HG02938 (cell line): ENCODE measurements at regions not wholly inside any gene's neighbourhood (a gene's known extent, or its start where the extent isn't known, plus 50 kb on each side); places are given as distances from the start of the nearest gene placed in this dataset.

ENCODE experiments used
- ATAC-seq: cut with Tn5 transposase; IDR thresholded peaks from one replicate; pipeline ENCODE4 v1.9.1; 2021; ENCODE audit warnings: mild to moderate bottlenecking, moderate library complexity; ENCODE audit not compliant: unreplicated experiment

- no peak for ATAC-seq
Observed at GRCh38 chr1:209456878-209457277, 126.6 kb upstream of the CAMK1G start.

DNA sequence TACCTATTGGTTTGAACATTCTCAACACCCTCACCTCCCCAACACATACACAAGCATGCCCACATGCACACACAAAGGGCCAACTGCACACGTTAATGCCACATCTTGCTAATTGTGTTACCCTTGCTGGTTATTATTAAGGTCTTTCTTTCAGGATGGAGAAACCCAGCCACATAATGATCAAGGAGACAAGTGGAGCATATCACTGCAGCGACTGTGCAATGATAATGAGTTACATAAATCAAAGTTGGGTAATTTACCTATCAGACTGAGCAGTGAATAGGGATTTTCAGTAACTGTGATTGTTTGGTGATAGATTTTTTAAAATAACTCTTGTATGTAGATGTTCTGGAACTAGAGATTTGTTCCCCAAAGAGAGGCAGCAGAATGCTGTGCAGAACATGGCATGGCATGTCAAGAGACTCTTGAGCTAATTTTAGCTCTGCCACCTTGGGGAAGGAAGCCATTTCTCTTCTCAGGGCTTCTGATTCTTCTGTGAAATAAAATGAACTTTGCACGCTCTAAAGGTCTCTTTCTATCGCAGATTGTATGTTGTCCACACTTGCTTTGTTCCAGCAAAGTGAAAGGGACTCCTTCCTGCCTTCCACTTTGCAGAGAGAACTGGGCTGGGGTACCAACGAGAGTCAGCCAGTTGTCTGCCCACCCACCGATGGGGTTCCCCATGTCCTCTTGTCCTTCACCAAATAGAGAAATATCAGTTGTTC lies 126.0 kb upstream of the CAMK1G start:
- ATAC-seq, result no peak

DNA sequence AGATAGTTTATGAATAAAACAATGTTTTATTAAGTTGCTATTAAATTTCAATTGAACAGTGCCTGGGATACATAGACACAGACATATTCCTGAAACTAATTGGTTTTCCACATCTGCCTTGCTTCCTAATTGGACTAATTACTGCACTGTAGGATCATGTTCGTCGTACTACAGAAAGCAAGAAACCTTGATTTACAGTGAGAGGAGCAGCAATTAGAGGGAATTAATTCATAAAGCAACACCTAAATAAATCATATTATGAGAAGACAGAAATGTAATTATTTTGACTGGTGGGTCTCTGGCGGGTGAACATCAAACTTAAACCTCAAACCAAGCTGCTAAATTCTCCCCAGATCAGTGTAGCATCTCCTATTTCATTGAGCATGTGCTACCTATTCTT lies 124.6 kb upstream of the CAMK1G start:
- no peak for ATAC-seq

DNA sequence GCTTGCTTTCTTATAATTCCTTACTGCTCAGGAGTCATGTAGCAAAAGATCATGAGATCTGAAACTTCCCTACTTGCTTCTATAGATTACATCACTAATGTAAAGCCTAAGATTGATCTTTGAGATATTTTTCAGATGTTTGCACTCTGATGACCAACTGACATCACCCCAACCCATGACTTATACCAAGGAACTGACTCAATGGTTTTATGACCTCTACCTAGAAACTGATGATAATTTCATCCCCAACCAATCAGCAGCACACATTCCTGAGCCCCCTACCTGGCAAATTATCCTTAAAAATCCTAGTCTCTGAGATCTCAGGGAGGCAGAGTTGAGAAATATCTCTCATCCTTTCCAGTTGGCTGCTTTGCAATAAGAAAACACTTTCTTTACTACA lies 122.3 kb upstream of the CAMK1G start:
- no peak for ATAC-seq

DNA sequence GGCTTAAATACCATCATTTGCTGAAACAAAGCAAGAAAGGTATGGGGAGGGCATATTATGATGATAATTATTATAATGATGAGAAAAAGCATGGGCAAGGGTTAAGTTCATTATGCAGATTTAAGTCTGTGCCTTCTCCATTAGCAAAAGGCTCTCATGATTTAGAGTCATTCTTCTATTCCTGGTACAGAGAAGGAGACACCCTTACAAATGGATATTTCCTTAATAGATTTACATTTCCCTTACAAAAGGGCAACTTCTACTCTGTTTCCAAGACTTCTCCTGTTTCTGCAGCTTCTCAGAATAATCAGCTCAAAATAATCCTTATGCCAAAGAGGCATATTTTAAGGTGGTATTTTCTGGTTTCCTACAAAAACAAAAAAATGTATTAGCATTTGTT lies 121.1 kb upstream of the CAMK1G start:
- ATAC-seq, result no peak

DNA sequence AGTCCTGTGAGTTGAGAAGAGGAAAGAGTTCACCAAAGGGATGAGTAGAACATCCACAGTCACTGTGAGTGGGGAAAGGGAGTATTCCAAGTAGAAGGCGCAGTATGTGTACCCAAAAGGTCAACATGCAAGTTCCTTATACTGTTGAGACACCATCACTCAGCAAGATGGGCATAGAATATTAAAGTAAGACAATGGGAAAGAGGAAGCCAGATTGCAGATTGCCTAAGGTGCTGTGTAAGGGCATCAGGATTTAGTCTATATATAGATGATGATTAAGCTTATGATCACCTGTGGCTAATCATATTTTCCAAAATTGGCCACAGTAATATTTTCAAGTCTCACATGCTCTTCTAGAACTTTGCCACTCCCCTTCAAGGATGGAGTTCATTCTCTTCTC lies 120.1 kb upstream of the CAMK1G start:
- no peak for ATAC-seq

DNA sequence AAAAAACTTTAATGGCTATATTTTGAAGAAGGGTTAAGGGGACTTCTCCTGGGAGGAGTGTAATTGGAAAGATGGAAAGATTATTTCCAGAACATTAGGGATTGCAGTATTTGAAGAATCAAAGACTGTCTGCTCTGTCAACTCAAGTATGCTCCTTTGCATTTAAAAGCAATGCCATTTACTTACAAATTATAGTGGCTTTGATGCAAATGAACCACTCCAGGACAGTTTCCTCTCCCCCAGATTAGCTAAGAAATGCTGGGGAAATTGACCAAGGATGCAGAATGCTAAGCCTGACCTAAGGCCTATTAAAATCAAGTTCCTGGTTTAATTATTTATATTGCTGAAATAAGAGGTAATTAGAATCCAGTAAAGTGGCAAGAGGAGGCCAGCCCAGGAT lies 110.5 kb upstream of the CAMK1G start:
- ATAC-seq, result no peak

DNA sequence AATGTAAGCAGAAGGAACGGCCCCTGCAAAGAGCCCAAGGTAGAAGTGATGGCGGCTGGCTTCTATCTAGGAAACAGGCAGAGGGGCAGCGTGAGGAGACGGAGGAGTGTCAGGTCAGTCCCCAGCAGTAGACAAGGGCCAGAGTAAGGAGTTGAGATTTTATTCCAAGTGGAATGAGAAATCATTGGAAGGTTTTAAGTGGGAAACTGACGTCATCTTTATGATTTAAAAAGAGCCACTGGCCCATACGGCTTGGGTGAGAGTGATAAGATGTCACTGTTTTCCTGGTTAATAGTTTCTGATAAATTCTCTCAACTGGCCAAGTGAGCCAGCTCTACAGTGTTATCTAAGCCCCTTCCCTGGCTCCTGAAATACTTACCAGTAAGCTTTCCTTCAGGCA lies 103.2 kb upstream of the CAMK1G start:
- ATAC-seq, result no peak

GRCh38 chr1:209483691-209484090 lies 99.8 kb upstream of the CAMK1G start:
- ATAC-seq, result no peak

DNA sequence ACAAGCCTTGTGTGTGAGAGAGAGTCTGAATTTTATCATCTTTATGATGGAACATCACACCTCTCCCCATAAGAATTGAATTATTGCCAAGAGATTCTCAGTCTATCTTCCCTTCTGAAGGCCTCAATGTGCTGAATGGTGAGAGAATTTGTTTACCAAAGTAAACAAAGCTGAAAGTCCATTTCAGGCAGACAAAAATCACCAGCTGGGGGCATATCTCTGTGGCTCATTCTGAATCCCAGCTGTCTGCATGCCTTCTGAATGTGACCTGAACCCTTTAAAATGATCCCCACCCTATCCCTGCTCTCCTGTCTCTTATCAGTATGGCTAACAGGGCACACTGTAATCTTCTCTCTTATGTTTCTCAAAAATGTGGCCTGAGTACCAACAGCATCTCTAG lies 99.1 kb upstream of the CAMK1G start:
- ATAC-seq, result no peak

- no peak for ATAC-seq
Observed at GRCh38 chr1:209485167-209485566, 98.3 kb upstream of the CAMK1G start.

- ATAC-seq, result no peak
Observed at GRCh38 chr1:209485751-209486150, 97.8 kb upstream of the CAMK1G start.

DNA sequence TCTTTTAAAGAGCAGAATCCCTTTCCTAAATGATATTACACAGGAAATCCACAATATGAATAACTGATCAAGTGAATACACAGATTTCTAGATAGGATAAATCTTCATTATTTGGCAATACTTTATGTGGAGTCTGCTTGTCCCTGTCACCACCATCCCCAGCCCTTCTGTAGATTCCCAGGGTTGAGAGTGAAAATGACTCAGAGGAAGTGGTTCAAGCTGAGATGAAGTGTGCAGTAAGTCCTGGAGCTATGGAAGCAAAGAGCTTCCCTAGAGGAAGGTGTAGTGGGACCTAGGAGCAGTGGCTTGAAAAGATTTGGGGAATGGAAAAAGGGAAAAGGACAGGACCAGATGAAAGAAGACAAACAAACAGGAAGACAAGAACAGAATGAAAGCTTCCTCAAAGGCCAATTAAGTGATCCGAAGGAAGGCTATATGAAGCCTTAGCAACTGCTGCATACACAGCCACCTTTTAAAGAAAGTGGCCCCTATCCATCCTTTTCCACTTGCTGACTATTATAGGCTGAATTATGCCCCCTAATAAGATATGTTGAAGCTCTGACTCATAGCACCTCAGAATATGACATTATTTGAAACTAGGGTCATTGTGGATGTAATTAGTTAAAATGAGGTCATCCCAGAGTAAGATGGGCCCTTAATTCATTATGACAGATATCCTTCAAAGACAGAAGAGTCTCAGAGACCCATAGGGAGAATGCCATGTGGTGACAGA lies 96.5 kb upstream of the CAMK1G start:
- no peak for ATAC-seq

DNA sequence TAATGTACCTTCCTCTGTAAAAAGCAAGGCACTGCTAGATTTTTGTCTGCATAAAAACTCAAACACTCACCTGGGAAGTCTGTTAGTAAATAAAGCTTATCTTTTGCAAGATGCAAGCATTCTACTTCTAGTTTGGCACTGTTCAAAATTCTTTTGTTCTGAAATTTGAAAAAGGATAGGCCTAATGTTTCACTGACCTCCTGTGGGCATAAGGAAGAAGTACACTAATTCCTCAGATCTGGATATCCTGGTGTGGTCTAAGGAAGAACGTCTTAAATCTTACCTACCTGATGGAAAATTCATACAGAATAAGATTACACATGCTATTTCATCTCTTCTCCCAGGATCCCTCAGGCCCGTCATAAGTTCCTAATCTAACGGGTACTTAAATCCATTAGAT lies 93.5 kb upstream of the CAMK1G start:
- no peak for ATAC-seq

DNA sequence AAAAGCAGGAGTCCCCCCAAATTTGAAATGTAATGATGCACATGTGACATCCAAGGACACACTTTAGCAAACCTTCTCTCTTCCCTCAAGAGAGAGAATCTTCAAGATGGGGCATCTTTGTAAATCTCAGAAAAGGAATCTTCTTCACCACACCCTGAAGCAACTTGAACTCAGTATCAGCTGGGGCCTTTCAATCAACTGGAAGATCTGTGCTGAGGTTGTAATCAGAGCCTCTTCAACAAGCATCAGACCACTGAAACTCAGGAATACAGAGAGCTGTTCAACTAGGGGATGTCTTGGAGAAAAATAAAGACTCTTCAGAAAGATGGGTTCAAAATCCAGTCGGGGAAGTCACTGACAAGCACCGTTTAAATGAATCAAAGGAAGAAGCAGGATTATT lies 92.5 kb upstream of the CAMK1G start:
- no peak for ATAC-seq

DNA sequence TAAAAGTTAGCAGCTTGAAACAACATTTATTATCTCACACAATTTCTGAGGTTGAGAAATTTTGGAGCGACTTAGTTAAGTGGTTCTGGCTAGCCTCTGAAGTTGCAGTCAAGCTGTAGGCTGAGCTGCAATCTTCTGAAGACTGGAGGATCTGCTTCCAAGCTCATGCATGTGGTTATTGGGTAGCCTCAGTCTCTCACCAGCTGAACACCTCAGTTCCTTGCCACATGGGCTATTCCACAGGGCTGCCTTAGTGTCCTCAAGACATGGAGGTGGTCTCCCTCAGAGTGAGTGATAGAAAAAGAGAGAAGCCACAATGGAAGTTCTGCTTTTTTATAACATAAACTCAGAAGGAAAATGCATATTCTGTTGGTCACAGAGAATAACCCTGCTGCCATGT lies 92.0 kb upstream of the CAMK1G start:
- ATAC-seq, result no peak

DNA sequence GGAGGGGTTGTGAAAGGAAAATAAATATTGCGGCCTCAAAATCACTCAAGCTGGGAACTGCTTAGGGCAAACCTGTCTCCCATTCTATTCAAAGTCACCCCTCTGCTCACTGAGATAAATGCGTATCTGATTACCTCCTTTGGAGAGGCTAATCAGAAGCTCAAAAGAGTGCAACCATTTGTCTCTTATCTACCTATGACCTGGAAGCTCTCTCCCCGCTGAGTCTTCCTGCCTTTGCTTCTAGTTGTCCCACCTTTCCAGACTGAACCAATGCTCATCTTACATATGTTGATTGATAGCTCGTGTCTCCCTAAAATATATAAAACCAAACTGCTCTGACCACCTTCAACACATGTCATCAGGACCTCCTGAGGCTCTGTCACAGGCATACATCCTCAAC lies 91.6 kb upstream of the CAMK1G start:
- ATAC-seq, result no peak

- no peak for ATAC-seq
Observed at GRCh38 chr1:209493559-209493958, 90.0 kb upstream of the CAMK1G start.

- no peak for ATAC-seq
Observed at GRCh38 chr1:209497729-209498128, 85.8 kb upstream of the CAMK1G start.

GRCh38 chr1:209500993-209501392 lies 82.5 kb upstream of the CAMK1G start:
- ATAC-seq, result no peak

DNA sequence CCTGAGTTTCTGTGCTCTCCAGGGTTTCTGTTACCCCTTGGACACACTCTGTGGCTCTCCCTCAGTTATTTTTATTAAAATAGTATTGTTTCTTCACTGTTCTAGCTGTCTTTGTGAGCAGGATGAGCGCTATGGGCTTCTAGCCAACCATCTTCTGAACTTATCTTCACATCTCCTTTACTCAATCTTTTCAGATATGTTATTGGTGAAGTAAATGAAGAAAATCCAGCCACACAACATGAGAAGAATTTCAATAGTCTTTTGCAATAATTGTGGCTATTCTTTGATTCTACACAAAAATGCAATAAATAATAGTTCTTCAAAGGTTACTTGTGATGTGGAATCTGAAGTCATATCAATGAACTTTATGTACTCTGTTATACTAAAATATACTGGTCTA lies 80.3 kb upstream of the CAMK1G start:
- no peak for ATAC-seq

GRCh38 chr1:209504571-209504970 lies 78.9 kb upstream of the CAMK1G start:
- ATAC-seq, result no peak

- no peak for ATAC-seq
Observed at GRCh38 chr1:209505044-209505443, 78.5 kb upstream of the CAMK1G start.
